ENCODE measurements at regions not wholly inside any gene's neighbourhood (a gene's known extent, or its start where the extent isn't known, plus 50 kb on each side); places are given as distances from the start of the nearest gene placed in this dataset.
"Not testable (repeated sequence)": the region's sequence is repeated elsewhere in the genome, so short reads cannot be mapped to it uniquely, and the experiment has no call there.

DNA sequence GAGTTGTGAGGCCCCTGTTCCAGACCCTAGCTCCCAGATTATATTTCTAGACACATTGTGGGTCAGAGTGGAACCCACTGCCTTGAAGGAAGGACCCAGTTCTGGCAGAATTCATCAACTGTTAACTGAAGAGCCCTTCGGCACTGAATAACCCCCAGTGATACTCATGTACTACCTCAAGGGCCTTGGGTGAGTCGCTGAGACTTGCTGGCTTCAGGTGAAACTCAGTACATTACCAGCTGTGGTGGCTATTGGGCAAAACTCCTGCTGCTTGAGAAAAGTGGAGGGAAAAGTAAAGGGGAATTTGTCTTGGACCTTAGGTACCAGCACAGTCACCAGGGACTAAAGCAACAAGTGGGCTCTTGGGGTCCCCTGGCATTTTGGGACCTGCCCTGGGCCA lies 394.9 kb upstream of the EPHA3 start:
- in situ Hi-C loops (cut with HindIII; ENCODE audit: low pct_ligation_motif_present, low pct_unique_long_range_greater_than_20kb, low sequenced_read_pairs): no loop called here
- no peak for DNase-seq

- in situ Hi-C loops (cut with HindIII; ENCODE audit: low pct_ligation_motif_present, low pct_unique_long_range_greater_than_20kb, low sequenced_read_pairs): no loop called here
- no peak for DNase-seq
Measured at GRCh38 chr3:88713233-88713691, 394.2 kb upstream of the EPHA3 start.

DNA sequence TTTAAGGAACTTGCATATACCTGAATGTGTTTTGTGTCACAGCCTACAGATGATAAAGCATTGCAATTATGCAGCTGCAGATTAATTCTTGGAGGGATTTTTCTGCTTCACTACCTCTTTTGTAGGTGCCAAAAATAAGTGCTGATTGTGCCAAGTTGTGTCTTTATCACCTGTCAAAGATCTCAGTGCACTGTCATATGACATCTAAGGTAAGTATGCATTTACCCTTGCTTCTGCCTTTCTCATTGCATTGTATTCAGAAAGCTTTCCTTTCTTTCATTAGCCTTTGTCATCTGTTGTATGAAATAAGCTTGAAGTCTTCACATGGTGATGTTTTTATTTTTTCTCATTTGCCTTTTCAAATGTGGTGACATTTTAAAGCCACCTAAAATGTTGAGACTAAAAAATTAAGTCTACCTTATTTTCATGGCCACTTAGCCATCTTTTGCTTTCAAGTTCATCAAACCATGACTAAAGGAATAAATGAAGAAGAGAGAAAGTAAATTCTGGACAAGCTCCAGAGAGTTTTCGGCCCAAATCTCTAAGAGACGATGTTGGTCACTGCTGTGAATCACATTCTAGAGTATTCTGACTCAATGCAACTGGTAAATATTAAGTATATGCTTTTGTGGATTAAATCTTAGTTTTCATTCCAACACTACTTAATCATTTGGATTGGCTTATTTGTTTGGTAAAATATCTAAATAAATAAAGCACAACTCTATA lies 381.8 kb upstream of the EPHA3 start:
- in situ Hi-C loops (cut with HindIII; ENCODE audit: low pct_ligation_motif_present, low pct_unique_long_range_greater_than_20kb, low sequenced_read_pairs): no loop called here

GRCh38 chr3:88732186-88732585 lies 375.2 kb upstream of the EPHA3 start:
- in situ Hi-C loops (cut with HindIII; ENCODE audit: low pct_ligation_motif_present, low pct_unique_long_range_greater_than_20kb, low sequenced_read_pairs): no loop called here
- no peak for DNase-seq

More for the DNA sequence above, 381.8 kb upstream of the EPHA3 start:
- no peak for DNase-seq

GRCh38 chr3:88742106-88742505 lies 365.3 kb upstream of the EPHA3 start:
- DNase-seq: no peak
- in situ Hi-C loops (cut with HindIII; ENCODE audit: low pct_ligation_motif_present, low pct_unique_long_range_greater_than_20kb, low sequenced_read_pairs): no loop called here

DNA sequence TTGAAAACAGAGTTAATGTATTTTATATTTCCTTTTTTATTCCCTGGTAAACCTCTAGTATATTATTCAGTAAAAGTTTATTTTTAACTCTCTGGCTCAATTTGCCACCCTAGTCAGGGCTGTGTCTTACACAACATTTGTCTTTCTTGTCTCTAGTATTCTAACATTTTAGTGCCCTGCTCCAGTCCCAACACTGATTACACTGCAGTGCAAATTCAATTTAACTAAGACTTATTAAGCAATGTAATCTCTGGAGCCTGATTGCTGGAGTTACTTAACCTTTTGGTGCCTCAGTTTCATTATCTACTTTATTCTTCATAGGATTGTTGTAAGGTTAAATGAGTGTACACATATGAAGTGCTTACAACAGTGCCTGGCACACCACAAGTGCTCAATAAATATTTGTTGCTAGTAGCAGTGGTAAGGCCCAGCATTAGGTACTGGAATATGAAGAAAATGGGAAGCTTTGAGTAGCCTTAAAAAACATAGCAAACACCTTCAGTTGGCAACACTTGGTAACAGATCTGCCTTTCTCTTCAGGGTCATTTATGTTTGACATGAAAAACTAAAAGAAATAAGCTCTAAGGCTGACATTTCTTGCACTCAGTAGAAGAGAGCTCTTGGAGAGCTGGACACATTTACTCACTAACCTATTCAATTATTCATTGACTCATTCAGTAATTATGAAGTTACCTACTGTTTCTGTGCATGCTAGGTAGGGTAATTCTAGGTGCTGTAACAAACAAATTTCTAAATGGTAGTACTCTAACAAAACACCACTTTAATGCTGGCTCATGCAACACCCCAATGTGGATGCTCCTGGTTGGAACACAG lies 364.5 kb upstream of the EPHA3 start:
- in situ Hi-C loops (cut with HindIII; ENCODE audit: low pct_ligation_motif_present, low pct_unique_long_range_greater_than_20kb, low sequenced_read_pairs): no loop called here
- DNase-seq: no peak

GRCh38 chr3:88744896-88745295 lies 362.5 kb upstream of the EPHA3 start:
- no peak for DNase-seq
- in situ Hi-C loops (cut with HindIII; ENCODE audit: low pct_ligation_motif_present, low pct_unique_long_range_greater_than_20kb, low sequenced_read_pairs): no loop called here

DNA sequence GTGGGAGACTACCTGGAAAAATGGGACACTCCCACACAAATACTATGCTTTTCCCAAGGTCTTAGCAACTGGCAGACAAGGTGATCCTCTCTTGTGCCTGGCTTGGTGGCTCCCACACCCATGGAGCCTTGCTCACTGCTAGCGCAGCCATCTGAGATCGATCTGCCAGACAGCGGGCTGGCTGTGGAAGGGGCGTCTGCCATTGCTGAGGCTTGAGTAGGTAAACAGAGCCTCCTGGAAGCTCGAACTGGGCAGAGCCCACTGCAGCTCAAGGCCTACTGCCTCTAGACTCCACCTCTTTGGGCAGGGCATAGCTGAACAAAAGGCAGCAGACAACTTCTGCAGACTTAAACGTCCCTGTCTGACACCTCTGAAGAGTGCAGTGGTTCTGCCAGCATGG lies 360.3 kb upstream of the EPHA3 start:
- in situ Hi-C loops (cut with HindIII; ENCODE audit: low pct_ligation_motif_present, low pct_unique_long_range_greater_than_20kb, low sequenced_read_pairs); DNase-seq: not testable (repeated sequence)

GRCh38 chr3:88758676-88759075 lies 348.7 kb upstream of the EPHA3 start:
- DNase-seq: no peak
- in situ Hi-C loops (cut with HindIII; ENCODE audit: low pct_ligation_motif_present, low pct_unique_long_range_greater_than_20kb, low sequenced_read_pairs): no loop called here

DNA sequence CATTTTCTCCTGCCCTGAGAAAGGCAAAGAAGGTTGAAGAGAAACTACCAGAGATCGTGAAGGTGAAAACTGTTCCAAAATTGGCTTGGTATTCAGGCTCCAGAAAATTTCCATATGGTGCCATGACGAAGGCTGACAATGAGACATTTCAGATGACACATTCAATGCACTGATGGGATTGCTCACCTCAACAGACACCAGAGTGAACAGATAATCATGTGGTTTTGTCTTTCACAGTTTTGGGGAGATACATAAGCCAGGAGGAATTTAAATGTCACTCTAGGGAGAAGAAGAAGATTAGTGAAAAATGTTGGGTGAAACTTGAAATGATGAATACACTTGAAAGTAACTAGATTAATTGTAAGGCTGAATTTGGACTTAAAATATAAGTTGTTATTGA lies 339.7 kb upstream of the EPHA3 start:
- no peak for DNase-seq
- in situ Hi-C loops (cut with HindIII; ENCODE audit: low pct_ligation_motif_present, low pct_unique_long_range_greater_than_20kb, low sequenced_read_pairs): no loop called here

DNA sequence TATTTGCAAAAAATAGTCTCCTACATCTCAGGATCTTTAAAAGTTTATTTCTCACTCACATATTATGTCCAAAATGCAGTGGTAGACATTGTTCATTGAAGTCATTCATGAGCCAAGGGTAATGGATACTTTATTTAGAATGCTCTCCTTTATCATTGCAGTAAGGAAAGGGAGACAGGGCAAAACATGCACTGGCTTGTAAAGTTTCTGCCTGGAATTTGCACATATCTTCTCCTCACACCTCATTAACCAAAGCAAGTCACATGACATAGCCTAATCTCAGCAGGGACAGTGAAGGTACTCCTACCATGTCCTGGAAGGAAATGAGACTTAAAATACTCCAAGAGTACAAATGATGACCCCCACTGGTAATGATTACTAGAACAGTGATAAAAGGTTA lies 333.7 kb upstream of the EPHA3 start:
- DNase-seq: no peak
- in situ Hi-C loops (cut with HindIII; ENCODE audit: low pct_ligation_motif_present, low pct_unique_long_range_greater_than_20kb, low sequenced_read_pairs): no loop called here

DNA sequence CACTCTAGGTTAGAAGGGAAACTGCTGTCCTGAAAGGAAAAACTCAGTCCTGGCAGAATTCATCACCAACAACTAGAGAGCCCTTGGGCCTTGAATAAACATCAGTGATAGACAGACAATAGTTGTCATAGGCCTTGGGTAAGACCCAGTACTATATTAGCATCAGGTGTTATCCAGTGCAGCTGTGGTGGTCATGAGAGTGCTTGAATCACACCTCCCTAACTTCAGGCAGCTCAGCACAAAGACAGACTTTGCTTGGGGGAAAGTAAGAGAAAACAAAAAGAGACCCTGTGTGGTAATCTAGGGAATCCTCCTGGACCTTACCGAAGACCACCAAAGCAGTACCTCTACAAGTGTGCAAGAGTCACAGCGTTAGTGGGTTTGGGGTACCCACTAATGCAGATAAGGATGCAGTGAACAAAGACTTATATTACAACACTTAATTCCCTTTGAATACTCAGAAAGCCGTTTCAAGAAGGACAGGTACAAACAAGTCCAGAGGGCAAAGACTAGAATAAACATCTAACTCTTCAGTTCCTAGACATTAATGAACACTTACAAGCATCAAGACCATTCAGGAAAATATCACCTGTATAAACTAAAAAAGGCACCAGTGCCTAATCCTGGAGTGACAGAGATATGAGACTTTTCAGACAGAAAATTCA lies 332.3 kb upstream of the EPHA3 start:
- in situ Hi-C loops (cut with HindIII; ENCODE audit: low pct_ligation_motif_present, low pct_unique_long_range_greater_than_20kb, low sequenced_read_pairs): no loop called here
- DNase-seq: no peak

GRCh38 chr3:88779482-88779881 lies 327.9 kb upstream of the EPHA3 start:
- DNase-seq: no peak
- in situ Hi-C loops (cut with HindIII; ENCODE audit: low pct_ligation_motif_present, low pct_unique_long_range_greater_than_20kb, low sequenced_read_pairs): no loop called here

DNA sequence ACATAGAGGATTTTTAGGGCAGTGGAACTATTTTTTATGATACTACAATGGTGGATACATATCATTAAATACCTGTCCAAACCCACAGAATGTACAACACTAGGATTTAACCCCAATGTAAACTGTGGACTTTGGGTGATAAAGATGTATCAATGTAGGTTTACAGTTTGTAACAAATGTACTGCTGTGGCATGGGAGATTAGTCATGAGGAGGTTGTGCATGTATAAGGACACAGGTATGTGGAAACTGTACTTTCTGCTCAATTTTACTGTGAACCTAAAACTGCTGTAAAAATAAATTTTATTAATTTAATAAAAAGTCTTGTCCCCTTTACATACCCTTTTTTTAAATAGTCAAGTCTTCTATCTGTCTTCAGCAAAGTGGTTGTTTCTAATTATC lies 322.5 kb upstream of the EPHA3 start:
- DNase-seq: no peak
- in situ Hi-C loops (cut with HindIII; ENCODE audit: low pct_ligation_motif_present, low pct_unique_long_range_greater_than_20kb, low sequenced_read_pairs): no loop called here

DNA sequence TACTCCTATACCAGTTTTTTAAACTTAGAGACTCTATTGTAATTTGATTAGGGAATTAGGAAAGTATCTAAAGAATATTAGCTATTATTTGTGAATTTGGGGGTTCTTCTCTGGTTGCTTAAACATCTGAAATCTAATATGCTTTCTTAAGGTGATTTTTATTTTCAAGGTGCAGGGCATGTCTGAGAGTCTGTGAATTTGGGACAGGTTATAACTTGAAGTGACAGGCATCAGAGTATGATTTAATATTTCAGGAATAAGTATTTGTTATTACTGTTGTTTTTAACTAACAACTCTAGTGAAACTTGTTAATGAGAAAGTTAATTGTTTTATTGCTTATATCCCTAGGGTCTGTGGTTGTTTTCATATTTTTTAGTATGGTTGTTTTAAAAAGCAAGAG lies 321.6 kb upstream of the EPHA3 start:
- DNase-seq: no peak
- in situ Hi-C loops (cut with HindIII; ENCODE audit: low pct_ligation_motif_present, low pct_unique_long_range_greater_than_20kb, low sequenced_read_pairs): no loop called here

DNA sequence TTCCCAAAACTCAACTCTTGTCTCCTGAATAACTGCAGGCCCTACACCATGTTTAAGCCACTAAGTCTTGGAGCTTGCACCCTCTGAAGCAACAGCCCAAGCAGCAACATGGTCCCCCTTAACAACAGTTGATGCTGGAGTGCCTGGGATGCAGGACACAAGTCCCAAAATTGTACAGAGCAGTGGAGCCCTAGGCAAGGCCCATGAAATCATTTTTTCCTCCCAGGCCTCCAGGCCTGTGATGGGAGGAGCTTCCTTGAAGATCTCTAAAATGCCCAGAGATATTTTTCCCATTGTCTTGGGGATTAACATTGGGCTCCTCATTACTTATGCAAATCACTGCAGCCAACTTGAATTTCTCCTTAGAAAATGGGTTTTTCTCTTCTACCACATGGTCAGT lies 311.9 kb upstream of the EPHA3 start:
- no peak for DNase-seq
- in situ Hi-C loops (cut with HindIII; ENCODE audit: low pct_ligation_motif_present, low pct_unique_long_range_greater_than_20kb, low sequenced_read_pairs): no loop called here

GRCh38 chr3:88807491-88808105 lies 299.8 kb upstream of the EPHA3 start:
- in situ Hi-C loops (cut with HindIII; ENCODE audit: low pct_ligation_motif_present, low pct_unique_long_range_greater_than_20kb, low sequenced_read_pairs): no loop called here
- no peak for DNase-seq

DNA sequence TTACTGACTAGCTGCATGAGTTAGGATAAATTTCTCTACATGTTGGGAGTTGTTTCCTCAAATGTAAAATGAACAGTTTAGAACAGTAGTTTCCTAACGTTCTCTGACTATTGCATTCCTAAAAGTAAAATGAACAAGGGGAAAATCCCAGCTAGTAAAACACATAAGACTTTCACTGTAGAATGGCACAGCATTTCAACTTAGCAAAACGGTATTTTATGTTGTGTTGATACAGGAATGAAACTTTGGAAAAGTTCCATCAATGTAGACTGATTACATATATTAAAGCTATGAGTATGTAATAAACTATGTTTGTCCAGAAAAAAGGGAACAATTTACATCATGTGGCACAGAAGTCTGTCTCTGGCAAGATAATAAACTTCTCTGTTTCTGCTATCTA lies 297.4 kb upstream of the EPHA3 start:
- in situ Hi-C loops (cut with HindIII; ENCODE audit: low pct_ligation_motif_present, low pct_unique_long_range_greater_than_20kb, low sequenced_read_pairs): no loop called here
- no peak for DNase-seq

DNA sequence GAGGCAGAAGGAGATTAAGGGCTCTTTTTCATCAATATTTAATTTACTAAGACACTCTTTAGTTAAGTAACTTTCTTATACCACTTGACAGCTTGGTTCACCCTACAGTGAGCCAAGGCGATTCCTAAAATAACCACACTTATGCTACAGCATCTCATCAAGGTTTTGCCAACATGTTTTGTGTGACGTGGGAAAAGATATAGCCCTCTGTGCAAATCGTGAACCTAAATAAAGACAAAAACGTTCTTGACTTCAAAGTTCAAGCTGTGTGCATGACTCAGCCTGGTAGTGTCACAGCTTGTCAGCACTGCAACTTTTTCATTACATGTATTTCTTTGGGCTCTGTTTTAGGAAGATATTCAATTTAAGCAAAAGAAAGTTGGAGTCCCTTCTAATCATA lies 297.0 kb upstream of the EPHA3 start:
- no peak for DNase-seq
- in situ Hi-C loops (cut with HindIII; ENCODE audit: low pct_ligation_motif_present, low pct_unique_long_range_greater_than_20kb, low sequenced_read_pairs): no loop called here
